H1 (cell line): ENCODE measurements at regions not wholly inside any gene's neighbourhood (a gene's known extent, or its start where the extent isn't known, plus 50 kb on each side); places are given as distances from the start of the nearest gene placed in this dataset.

Experiments
- CTCF ChIA-PET: fragments of 300-600 bp; sonication (Branson Sonifier 250); formaldehyde crosslinking; loops from one replicate; lab custom pipeline; 2021; ENCODE audit not compliant: partially characterized antibody; lab: Charles Lee
- POLR2A ChIA-PET: fragments of 300-600 bp; sonication (Branson Sonifier 250); formaldehyde crosslinking; loops from one replicate; lab custom pipeline; 2021; ENCODE audit warnings: inconsistent platforms; ENCODE audit not compliant: partially characterized antibody; lab: Charles Lee
- DNase-seq, 2 experiments: peaks; one replicate each; pipeline versions ENCODE4 v3.0.0 to v3.0.0-alpha.2; 2010 to 2022; ENCODE audit warnings: low spot score in 2 of 2, low read depth in 1 of 2, mixed read lengths in 1 of 2
- FAIRE-seq: peaks from 2 replicates; lab custom pipeline; 2011; peaks lifted over from hg19 to GRCh38; lab: Jason Lieb, UNC
- H2AFZ ChIP-seq: 2 replicates; pipeline ENCODE4 v1.8.1; 2012; ENCODE audit warnings: low read length, inconsistent platforms
- H2AK5ac ChIP-seq: 2 replicates; pipeline ENCODE4 v1.6.1; 2013; ENCODE audit warnings: low read depth, low read length
- H2BK120ac ChIP-seq: replicated peaks from 2 replicates; pipeline ENCODE3; 2013; ENCODE audit warnings: low read depth, low read length, inconsistent platforms
- H2BK12ac ChIP-seq: 2 replicates; pipeline ENCODE4 v1.6.1; 2013; ENCODE audit warnings: low read depth, low read length
- H2BK15ac ChIP-seq: 2 replicates; pipeline ENCODE4 v1.6.1; 2013; ENCODE audit warnings: low read length
- H2BK20ac ChIP-seq: 2 replicates; pipeline ENCODE4 v1.6.1; 2013; ENCODE audit warnings: low read length
- H2BK5ac ChIP-seq: 2 replicates; pipeline ENCODE4 v1.6.1; 2013; ENCODE audit warnings: low read depth, low read length
- H3K14ac ChIP-seq: 2 replicates; pipeline ENCODE4 v1.6.1; 2013; ENCODE audit warnings: inconsistent platforms; ENCODE audit not compliant: insufficient read length
- H3K18ac ChIP-seq: 2 replicates; pipeline ENCODE4 v1.6.1; 2013; ENCODE audit warnings: low read length; ENCODE audit errors: extremely low read depth
- H3K23ac ChIP-seq: 2 replicates; pipeline ENCODE4 v1.6.1; 2013; ENCODE audit warnings: inconsistent platforms; ENCODE audit not compliant: insufficient read length
- H3K23me2 ChIP-seq: 2 replicates; pipeline ENCODE4 v1.6.1; 2013; ENCODE audit warnings: low read depth, low read length
- H3K27ac ChIP-seq: 2 replicates; pipeline ENCODE4 v1.6.1; 2011; ENCODE audit warnings: low read depth, low read length, inconsistent platforms
- H3K27me3 ChIP-seq, 4 experiments: replicated peaks in 1 of 4; 1 replicate in 1 of 4; 2 replicates in 3 of 4; pipeline versions ENCODE4 v1.6.1 to v1.8.1; 2011 to 2013; ENCODE audit warnings: low read length in 3 of 4, mild to moderate bottlenecking in 3 of 4, inconsistent platforms in 2 of 4, mixed read lengths in 2 of 4, moderate library complexity in 1 of 4; ENCODE audit not compliant: control insufficient read depth in 3 of 4, insufficient read depth in 3 of 4; ENCODE audit errors: extremely low read depth in 1 of 4
- H3K36me3 ChIP-seq, 4 experiments: 2 replicates each; pipeline versions ENCODE4 v1.6.1 to v1.8.1; 2011 to 2013; ENCODE audit warnings: mild to moderate bottlenecking in 4 of 4, low read length in 3 of 4, moderate library complexity in 2 of 4, control low read depth in 1 of 4, inconsistent platforms in 1 of 4; ENCODE audit not compliant: insufficient read depth in 4 of 4, control insufficient read depth in 2 of 4
- H3K4ac ChIP-seq: replicated peaks from 2 replicates; pipeline ENCODE3; 2013; ENCODE audit warnings: low read length, low read depth, mixed read lengths, inconsistent platforms; ENCODE audit not compliant: insufficient read length
- H3K4me1 ChIP-seq, 4 experiments: replicated peaks in 1 of 4; 1 replicate in 1 of 4; 2 replicates in 3 of 4; pipeline versions ENCODE4 v1.6.1 to v1.8.1; 2011 to 2013; ENCODE audit warnings: low read length in 3 of 4, inconsistent platforms in 2 of 4, mixed read lengths in 1 of 4; ENCODE audit not compliant: insufficient read depth in 4 of 4, control insufficient read depth in 3 of 4
- H3K4me2 ChIP-seq, 2 experiments: 2 replicates each; pipeline versions ENCODE4 v1.6.1 to v1.8.1; 2011 to 2013; ENCODE audit warnings: low read depth in 2 of 2, low read length in 2 of 2, control low read depth in 1 of 2, inconsistent platforms in 1 of 2, mild to moderate bottlenecking in 1 of 2; ENCODE audit not compliant: insufficient read depth in 1 of 2
- H3K4me3 ChIP-seq, 4 experiments: fragments of 200-600, 300-600 bp in 1 of 4; sonication (generic), shearing (Covaris generic), sonication (Bioruptor Twin) in 1 of 4; 2 replicates each; pipeline versions ENCODE4 v1.5.1 to v1.8.1; 2011 to 2016; ENCODE audit warnings: low read length in 4 of 4, low read depth in 3 of 4, control low read depth in 2 of 4, inconsistent platforms in 2 of 4, mild to moderate bottlenecking in 2 of 4, mixed read lengths in 1 of 4, moderate library complexity in 1 of 4; ENCODE audit not compliant: insufficient read depth in 2 of 4; ENCODE audit errors: extremely low read depth in 1 of 4
- H3K56ac ChIP-seq: replicated peaks from 2 replicates; pipeline ENCODE3; 2013; ENCODE audit warnings: low read depth, mild to moderate bottlenecking, mixed read lengths, low read length, inconsistent platforms; ENCODE audit not compliant: insufficient read length
- H3K79me1 ChIP-seq: 2 replicates; pipeline ENCODE4 v1.6.1; 2013; ENCODE audit warnings: low read depth, low read length, control low read depth
- H3K79me2 ChIP-seq, 2 experiments: 2 replicates each; pipeline versions ENCODE4 v1.6.1 to v1.8.1; 2012 to 2013; ENCODE audit warnings: low read length in 2 of 2, mild to moderate bottlenecking in 2 of 2, inconsistent platforms in 1 of 2; ENCODE audit not compliant: insufficient read depth in 2 of 2, control insufficient read depth in 1 of 2
- H3K9ac ChIP-seq, 4 experiments: replicated peaks in 1 of 4; 1 replicate in 1 of 4; 2 replicates in 3 of 4; pipeline versions ENCODE4 v1.6.1 to v1.8.1; 2011 to 2013; ENCODE audit warnings: low read depth in 3 of 4, low read length in 3 of 4, control low read depth in 2 of 4, mild to moderate bottlenecking in 2 of 4, moderate library complexity in 2 of 4, inconsistent platforms in 1 of 4; ENCODE audit errors: extremely low read depth in 1 of 4
- H3K9me3 ChIP-seq, 2 experiments: 2 replicates each; pipeline versions ENCODE4 v1.6.1 to v1.8.1; 2012 to 2013; ENCODE audit warnings: mild to moderate bottlenecking in 2 of 2, moderate library complexity in 2 of 2, control low read depth in 1 of 2, inconsistent platforms in 1 of 2, low read depth in 1 of 2, low read length in 1 of 2, mixed read lengths in 1 of 2; ENCODE audit not compliant: insufficient read depth in 2 of 2
- H4K20me1 ChIP-seq, 2 experiments: replicated peaks in 1 of 2; 2 replicates each; pipeline versions ENCODE3 to v1.8.1; 2011 to 2013; ENCODE audit warnings: inconsistent platforms in 2 of 2, low read length in 2 of 2, mild to moderate bottlenecking in 1 of 2; ENCODE audit not compliant: insufficient read depth in 2 of 2, control insufficient read depth in 1 of 2
- H4K5ac ChIP-seq: 2 replicates; pipeline ENCODE4 v1.6.1; 2013; ENCODE audit warnings: low read length, low read depth, mixed read lengths, inconsistent platforms; ENCODE audit not compliant: insufficient read length
- H4K8ac ChIP-seq: 2 replicates; pipeline ENCODE4 v1.8.0; 2013; ENCODE audit warnings: mild to moderate bottlenecking, moderate library complexity, low read length, inconsistent platforms; ENCODE audit not compliant: insufficient read depth; ENCODE audit errors: extremely low read depth
- H4K91ac ChIP-seq: replicated peaks from 2 replicates; pipeline ENCODE3; 2013; ENCODE audit warnings: low read length, mixed read lengths, inconsistent platforms; ENCODE audit not compliant: insufficient read length
- E2F6 ChIP-seq: IDR thresholded peaks from 2 replicates; pipeline ENCODE4 v1.6.1; 2012; ENCODE audit warnings: inconsistent platforms
- EZH2 ChIP-seq: fragments of 200-600 bp; sonication (generic); IDR thresholded peaks from 2 replicates; pipeline ENCODE4 v1.7.1; 2012; ENCODE audit warnings: low read depth, mild to moderate bottlenecking, moderate library complexity, low read length, inconsistent platforms; ENCODE audit not compliant: severe bottlenecking
- GTF2F1 ChIP-seq: IDR thresholded peaks from 2 replicates; pipeline ENCODE4 v1.6.1; 2012; ENCODE audit warnings: low read depth, low read length, improper control_type of control experiment, borderline replicate concordance
- KDM5A ChIP-seq: fragments of 200-600 bp; IDR thresholded peaks from 2 replicates; pipeline ENCODE4 v1.7.1; 2012; ENCODE audit warnings: mild to moderate bottlenecking, low read length, inconsistent platforms, mixed read lengths
- MAFK ChIP-seq: IDR thresholded peaks from 2 replicates; pipeline ENCODE4 v1.6.1; 2012; ENCODE audit warnings: low read depth, mild to moderate bottlenecking, improper control_type of control experiment, low read length
- RBBP5 ChIP-seq: IDR thresholded peaks from 2 replicates; pipeline ENCODE4 v1.7.1; 2012; ENCODE audit warnings: low read depth, mild to moderate bottlenecking, inconsistent platforms, low read length, moderate library complexity, borderline replicate concordance
- RXRA ChIP-seq: IDR thresholded peaks from 2 replicates; pipeline ENCODE4 v1.6.1; 2011; ENCODE audit warnings: low read depth, mild to moderate bottlenecking, low read length, moderate library complexity; ENCODE audit not compliant: insufficient read depth
- SIN3A ChIP-seq, 2 experiments: IDR thresholded peaks in 1 of 2; conservative IDR thresholded peaks in 1 of 2; 2 replicates each; pipeline ENCODE4 v1.6.1; 2011 to 2012; ENCODE audit warnings: low read length in 2 of 2, improper control_type of control experiment in 1 of 2, low read depth in 1 of 2, mild to moderate bottlenecking in 1 of 2
- SIX5 ChIP-seq: IDR thresholded peaks from 2 replicates; pipeline ENCODE4 v1.6.1; 2011; ENCODE audit warnings: mild to moderate bottlenecking, low read depth, low read length
- SP1 ChIP-seq: IDR thresholded peaks from 2 replicates; pipeline ENCODE4 v1.6.1; 2011; ENCODE audit warnings: low read depth, low read length
- TCF12 ChIP-seq: IDR thresholded peaks from 2 replicates; pipeline ENCODE4 v1.6.1; 2011; ENCODE audit warnings: low read depth, mild to moderate bottlenecking, low read length
- USF2 ChIP-seq: IDR thresholded peaks from 2 replicates; pipeline ENCODE4 v1.6.1; 2011; ENCODE audit warnings: low read length, improper control_type of control experiment
- ZNF274 ChIP-seq: IDR thresholded peaks from 2 replicates; pipeline ENCODE4 v1.7.0; 2012; ENCODE audit warnings: low read length, borderline replicate concordance; ENCODE audit errors: extremely low read depth
- WGBS, 2 experiments: shearing (Covaris generic) in 1 of 2; methylation state at CpG; one replicate each; pipeline versions ENCODE4 v1.1.6 to v1.1.7; 2013 to 2015; ENCODE audit warnings: low lambda C conversion rate in 2 of 2, mixed read lengths in 2 of 2, inconsistent platforms in 1 of 2, low coverage in 1 of 2, missing lambda C conversion rate in 1 of 2; ENCODE audit not compliant: insufficient replicate concordance in 2 of 2, insufficient coverage in 1 of 2, insufficient read length in 1 of 2; ENCODE audit errors: extremely low coverage in 1 of 2, missing lambda C conversion rate in 1 of 2; 5-methylcytosine and 5-hydroxymethylcytosine counted together

- Histone ChIP-seq H3K79me2 (no peaks in the 10 kb centered on the region), H2BK15ac (no peak overlapping the region), H3K23me2 (no peaks in the 10 kb centered on the region; the same call in 1 of the 2 replicates), H4K20me1 (no peaks in the 10 kb centered on the region), H3K27ac (no peak overlapping the region), H3K56ac (no peak overlapping the region), H4K8ac (no peak overlapping the region), H2AK5ac (no peak overlapping the region), H4K5ac (no peak overlapping the region), H3K9me3 (no peaks in the 10 kb centered on the region; a peak in 1 of 4 replicates), H3K4ac (no peak overlapping the region), H3K4me2 (no peak overlapping the region), H4K91ac (no peak overlapping the region), H2BK5ac (no peak overlapping the region), H3K4me1 (no peaks in the 10 kb centered on the region), H3K36me3 (no peaks in the 10 kb centered on the region), H3K14ac (no peak overlapping the region), H3K9ac (no peak overlapping the region), H3K27me3 (no peaks in the 10 kb centered on the region), H2BK12ac (no peak overlapping the region), H3K23ac (no peak overlapping the region), H2AFZ (no peak overlapping the region), H3K4me3 (no peak overlapping the region), H2BK20ac (no peak overlapping the region), H2BK120ac (no peak overlapping the region), H3K79me1 (no peaks in the 10 kb centered on the region), H3K18ac (no peak overlapping the region)
- ChIA-PET POLR2A (no interaction called here), CTCF (no interaction called here)
- FAIRE-seq, result no peak
- 72% methylated on average over 3 of the region's 3 CpGs; no CpG with 5 or more reads in 1 of the 2 experiments for WGBS, 2 experiments
- DNase-seq, result no peak
- TF ChIP-seq E2F6, result no peak
- TF ChIP-seq USF2, result no peak
- no peak for TF ChIP-seq MAFK
- TF ChIP-seq SP1, result no peak
- TF ChIP-seq EZH2, result no peak
- TF ChIP-seq TCF12, result no peak
- no peak for TF ChIP-seq GTF2F1
- no peak for TF ChIP-seq KDM5A
- TF ChIP-seq SIX5, result no peak
- no peak for TF ChIP-seq RXRA
- no peak for TF ChIP-seq ZNF274
- TF ChIP-seq SIN3A (conservative IDR thresholded peaks at IDR 0.05 in 1 of 2, IDR thresholded peaks at IDR 0.05 in 1 of 2; ENCODE audit: low read depth in 1 of 2, low read length in 2 of 2), result no peak
- TF ChIP-seq RBBP5, result no peak
Observed at GRCh38 chr6:140775061-140775460, 1357.7 kb upstream of the GJE1 start.
